HEK293T (cell line): ENCODE measurements at regions not wholly inside any gene's neighbourhood (a gene's known extent, or its start where the extent isn't known, plus 50 kb on each side); places are given as distances from the start of the nearest gene placed in this dataset.
"Not testable (repeated sequence)": the region's sequence is repeated elsewhere in the genome, so short reads cannot be mapped to it uniquely, and the experiment has no call there.

Source experiments
- BHLHE40 ChIP-seq: fragments of 450-650 bp; IDR thresholded peaks from 2 replicates; pipeline ENCODE4 v1.6.1; 2016; ENCODE audit warnings: mild to moderate bottlenecking, moderate library complexity, borderline replicate concordance
- CTBP1 ChIP-seq: fragments of 450-650 bp; IDR thresholded peaks from 2 replicates; pipeline ENCODE4 v1.6.1; 2016; ENCODE audit warnings: borderline replicate concordance
- FOXK2 ChIP-seq: fragments of 450-650 bp; IDR thresholded peaks from 2 replicates; pipeline ENCODE4 v1.6.1; 2016; ENCODE audit warnings: mild to moderate bottlenecking
- FOXM1 ChIP-seq: fragments of 450-650 bp; IDR thresholded peaks from 2 replicates; pipeline ENCODE4 v1.6.1; 2017; ENCODE audit warnings: mild to moderate bottlenecking, borderline replicate concordance
- LEF1 ChIP-seq: fragments of 450-650 bp; IDR thresholded peaks from 2 replicates; pipeline ENCODE4 v1.6.1; 2017; ENCODE audit warnings: mild to moderate bottlenecking, borderline replicate concordance

GRCh38 chr5:174497939-174498338, 226.4 kb upstream of the MSX2 start:
- TF ChIP-seq FOXM1, BHLHE40, FOXK2, LEF1, CTBP1: not testable (repeated sequence)
